Dendritic cell treated with granulocyte-macrophage colony-stimulating factor and Interleukin-4, amounts not matched to agents 40 ng/mL and 50 ng/mL, for 4 days (primary cell): ENCODE measurements at regions not wholly inside any gene's neighbourhood (a gene's known extent, or its start where the extent isn't known, plus 50 kb on each side); places are given as distances from the start of the nearest gene placed in this dataset.

Source experiments
- H3K27ac Mint-ChIP-seq: one replicate; pipeline ENCODE4 v1.8.0; 2022; ENCODE audit warnings: mild to moderate bottlenecking, mixed read lengths
- H3K27me3 Mint-ChIP-seq: one replicate; pipeline ENCODE4 v1.8.0; 2022; ENCODE audit warnings: mild to moderate bottlenecking, mixed read lengths
- H3K36me3 Mint-ChIP-seq: one replicate; pipeline ENCODE4 v1.8.0; 2022; ENCODE audit warnings: low read depth, mixed read lengths
- H3K4me1 Mint-ChIP-seq: one replicate; pipeline ENCODE4 v1.8.0; 2022; ENCODE audit warnings: low read depth, mixed read lengths
- H3K4me3 Mint-ChIP-seq: one replicate; pipeline ENCODE4 v1.8.0; 2022; ENCODE audit warnings: mild to moderate bottlenecking, moderate library complexity, mixed read lengths
- H3K9me3 Mint-ChIP-seq: one replicate; pipeline ENCODE4 v1.8.0; 2022; ENCODE audit warnings: mixed read lengths
- intact Hi-C: fragments of 100-400 bp; cut with micrococcal nuclease; formaldehyde crosslinking; loops from one replicate; pipeline ENCODE4 v1.15.0; 2022

DNA sequence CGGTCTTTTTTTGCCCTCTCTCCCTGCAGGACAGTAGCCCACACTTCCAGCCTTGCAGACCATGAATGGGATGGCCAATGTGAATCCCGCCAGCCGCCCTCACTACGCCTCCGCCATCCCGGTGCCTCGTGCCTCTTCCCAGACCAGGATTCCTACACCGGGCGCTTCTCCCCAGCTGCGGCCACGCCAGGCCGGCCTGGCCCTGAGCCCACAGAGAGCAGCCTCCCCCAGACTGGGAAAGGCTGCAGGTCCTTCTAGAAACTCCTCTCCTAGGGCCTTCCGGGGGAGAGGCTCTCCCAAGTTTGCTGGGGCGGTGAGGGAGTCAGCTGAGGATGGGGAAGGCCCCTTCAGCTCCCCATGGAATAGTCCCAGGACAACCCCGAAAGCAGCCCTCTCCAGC is 83.9 kb downstream of the NAV1 start:
- Mint-ChIP-seq H3K4me3 (no peak overlapping the region), H3K27me3 (no peaks in the 10 kb centered on the region), H3K27ac (no peak overlapping the region), H3K9me3 (no peaks in the 10 kb centered on the region), H3K36me3 (no peaks in the 10 kb centered on the region), H3K4me1 (peaks cover 5% of the 10 kb centered on the region)
- intact Hi-C loops = no loop called here

DNA sequence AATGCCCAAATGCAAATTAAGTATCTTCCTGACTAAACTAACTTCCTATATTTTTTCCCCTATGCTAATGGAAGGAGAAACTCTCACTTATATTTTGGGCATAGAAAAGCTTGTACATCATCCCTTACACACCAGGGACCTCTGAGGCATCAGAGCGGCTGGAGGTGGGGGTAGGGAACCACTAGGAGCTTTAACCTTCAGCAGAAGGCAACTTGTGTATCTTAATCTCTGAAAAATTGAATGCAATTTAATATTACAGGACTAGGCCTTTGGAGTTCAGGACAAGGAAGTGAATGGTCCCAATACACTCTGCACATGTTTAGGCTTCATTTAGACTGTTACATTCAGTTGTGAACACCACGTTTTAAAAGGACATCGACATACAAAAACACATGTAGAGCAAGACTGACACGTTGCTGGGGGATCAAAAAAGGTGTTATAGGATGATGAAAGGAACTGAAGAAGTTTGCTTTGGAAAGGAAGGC is 85.9 kb downstream of the NAV1 start:
- Mint-ChIP-seq H3K9me3 (no peaks in the 10 kb centered on the region), H3K36me3 (no peaks in the 10 kb centered on the region), H3K4me1 (peaks cover 5% of the 10 kb centered on the region), H3K27ac (no peak overlapping the region), H3K4me3 (no peak overlapping the region), H3K27me3 (no peaks in the 10 kb centered on the region)
- intact Hi-C loops = no loop called here

DNA sequence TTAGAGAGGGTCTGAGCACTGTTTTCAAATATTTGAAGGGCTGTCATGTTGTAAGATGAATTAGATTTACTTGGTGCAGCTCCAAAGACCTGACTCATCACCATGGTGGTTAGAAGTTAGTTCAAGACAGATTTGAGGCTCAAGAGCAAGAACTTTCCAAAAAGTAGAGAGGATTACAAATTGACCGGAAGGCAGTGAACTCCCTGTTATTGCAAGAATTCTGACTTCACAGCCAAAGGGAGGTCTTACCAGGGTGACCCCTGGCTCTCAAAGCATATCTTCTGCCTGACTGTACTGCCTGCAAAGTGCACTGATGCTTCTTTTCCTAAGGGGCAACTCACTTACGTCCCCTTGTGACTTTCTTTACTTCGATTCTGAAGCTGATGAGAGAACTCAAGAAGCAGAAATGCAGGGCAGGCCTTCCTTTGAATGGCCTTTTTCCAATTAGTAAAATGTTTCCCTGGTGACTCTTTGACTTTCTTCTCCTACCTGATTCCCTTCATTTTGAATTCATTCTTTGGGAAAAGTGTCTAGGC is 86.4 kb downstream of the NAV1 start:
- Mint-ChIP-seq H3K36me3 (no peaks in the 10 kb centered on the region), H3K27ac (no peak overlapping the region), H3K4me1 (peaks cover 5% of the 10 kb centered on the region), H3K27me3 (no peaks in the 10 kb centered on the region), H3K4me3 (no peak overlapping the region), H3K9me3 (no peaks in the 10 kb centered on the region)
- intact Hi-C loops = no loop called here

DNA sequence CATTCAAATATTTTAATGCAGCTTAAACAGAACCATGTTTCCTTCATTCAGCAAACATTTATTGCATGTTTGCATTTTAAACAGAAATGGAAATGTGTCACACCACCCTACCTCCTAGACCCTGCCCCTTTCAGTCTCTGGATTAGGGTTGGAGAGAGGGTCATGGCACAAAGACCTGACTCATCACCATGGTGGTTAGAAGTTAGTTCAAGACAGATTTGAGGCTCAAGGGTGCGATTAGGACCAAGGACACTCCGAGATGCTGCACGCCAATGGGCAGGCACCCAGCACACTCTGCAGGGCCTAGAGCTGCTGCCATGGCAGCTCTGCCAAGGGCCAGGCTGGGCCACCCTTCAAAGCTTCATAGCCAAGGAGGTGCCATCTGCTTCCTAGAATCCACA is 86.9 kb downstream of the NAV1 start:
- intact Hi-C loops = no loop called here

DNA sequence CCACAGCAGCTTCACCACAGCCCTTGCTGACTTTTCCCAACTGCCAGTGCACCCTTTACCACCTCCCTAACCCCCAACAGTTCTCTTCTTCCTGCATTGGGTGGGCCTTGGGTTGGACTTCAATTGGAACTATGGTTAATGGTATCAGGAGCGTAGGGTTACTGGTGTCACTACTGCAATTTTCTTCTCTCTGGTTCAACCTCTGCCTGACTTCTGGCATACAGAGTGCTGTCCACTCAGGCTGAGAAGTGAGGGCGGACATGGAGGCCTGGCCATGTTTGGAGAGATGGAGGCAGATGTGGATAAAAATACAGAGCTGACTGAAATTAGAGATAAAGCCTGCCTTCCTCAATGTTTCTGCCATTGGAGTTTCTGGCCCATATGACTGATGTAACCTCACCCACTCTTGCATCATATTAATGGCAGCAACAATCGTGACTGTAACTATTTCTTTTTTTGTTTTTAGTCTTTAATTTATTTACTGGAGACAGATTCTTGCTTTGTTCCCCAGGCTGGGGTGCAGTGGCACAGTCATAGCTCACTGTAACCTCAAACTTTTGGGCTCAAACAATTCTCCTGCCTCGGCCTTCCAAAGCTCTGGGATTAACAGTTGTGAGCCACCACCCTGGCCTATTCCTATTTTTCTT is 87.8 kb downstream of the NAV1 start:
- Mint-ChIP-seq H3K4me3 (no peak overlapping the region), H3K36me3 (no peaks in the 10 kb centered on the region), H3K27ac (no peak overlapping the region), H3K27me3 (no peaks in the 10 kb centered on the region), H3K4me1 (peaks cover 5% of the 10 kb centered on the region), H3K9me3 (no peaks in the 10 kb centered on the region)
- intact Hi-C loops = no loop called here

More for the DNA sequence above, 86.9 kb downstream of the NAV1 start:
- H3K36me3 Mint-ChIP-seq = no peaks in the 10 kb centered on the region
- H3K4me1 Mint-ChIP-seq = peaks cover 5% of the 10 kb centered on the region
- H3K27ac Mint-ChIP-seq = no peak overlapping the region
- H3K9me3 Mint-ChIP-seq = no peaks in the 10 kb centered on the region
- no peaks in the 10 kb centered on the region for H3K27me3 Mint-ChIP-seq
- H3K4me3 Mint-ChIP-seq = no peak overlapping the region

DNA sequence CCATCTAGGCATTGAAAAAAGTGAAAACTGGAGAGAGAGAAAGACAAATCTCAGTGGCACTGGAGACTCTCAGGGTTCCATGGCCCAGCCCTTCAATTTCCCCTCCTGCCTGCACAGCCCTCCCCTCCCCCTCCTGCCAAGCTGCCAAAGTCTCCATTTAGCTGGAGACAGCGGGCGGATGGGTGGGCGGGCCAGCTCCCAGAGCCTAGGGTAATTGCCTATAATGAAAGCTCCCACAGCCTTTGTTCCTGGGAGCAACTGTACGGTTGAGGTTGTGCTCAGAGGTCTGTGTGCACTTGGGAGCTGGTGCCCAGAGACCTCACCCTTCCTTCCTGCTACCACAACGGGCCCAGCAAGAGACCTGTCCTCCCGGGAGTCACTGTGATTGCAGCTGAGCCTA is 89.6 kb downstream of the NAV1 start:
- Mint-ChIP-seq H3K27ac (no peak overlapping the region), H3K4me1 (peaks cover 17% of the 10 kb centered on the region), H3K9me3 (no peaks in the 10 kb centered on the region), H3K36me3 (no peaks in the 10 kb centered on the region), H3K27me3 (no peaks in the 10 kb centered on the region), H3K4me3 (no peak overlapping the region)
- intact Hi-C loops = no loop called here

DNA sequence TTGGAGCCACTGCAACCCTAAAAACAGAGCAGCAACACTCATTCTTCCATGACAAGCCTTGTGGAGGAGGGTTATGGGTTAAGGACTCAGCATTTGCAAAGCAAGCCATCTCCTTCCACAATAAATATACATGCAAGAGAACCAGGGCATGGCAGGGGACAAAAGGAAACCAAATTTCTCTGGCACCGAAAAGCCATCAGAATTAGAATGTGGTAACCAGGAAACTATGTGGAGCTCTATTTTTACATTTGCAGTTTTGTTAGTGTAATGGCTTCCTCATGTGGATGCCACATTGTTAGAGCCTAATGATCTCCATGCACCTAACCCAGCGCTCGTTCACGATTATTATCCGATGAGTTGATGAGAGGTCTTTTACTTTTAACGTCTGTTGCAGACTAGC is 91.7 kb downstream of the NAV1 start:
- Mint-ChIP-seq H3K9me3 (no peaks in the 10 kb centered on the region), H3K4me1 (peaks cover 18% of the 10 kb centered on the region), H3K27ac (no peak overlapping the region), H3K27me3 (no peaks in the 10 kb centered on the region), H3K4me3 (no peak overlapping the region), H3K36me3 (no peaks in the 10 kb centered on the region)
- intact Hi-C loops = no loop called here

DNA sequence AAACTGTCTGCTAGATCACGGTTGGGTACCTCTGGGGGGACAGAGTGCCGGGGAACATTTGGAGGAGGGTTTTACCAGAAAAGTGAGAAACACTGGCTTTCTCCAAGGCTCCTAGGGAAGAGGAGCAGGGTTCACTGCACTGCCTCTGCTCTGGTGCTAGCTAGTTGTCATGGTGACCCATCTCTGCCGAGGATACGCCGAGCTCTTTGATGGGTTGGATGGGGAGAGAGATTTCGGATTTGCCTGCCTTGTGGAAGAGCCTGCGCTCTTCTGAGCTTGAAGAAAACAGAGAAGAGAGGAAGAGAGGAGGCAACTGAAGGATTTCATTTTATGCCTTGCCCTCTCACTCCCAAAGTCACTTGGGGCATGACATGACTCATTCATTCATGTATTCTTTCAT is 92.1 kb downstream of the NAV1 start:
- Mint-ChIP-seq H3K4me3 (no peak overlapping the region), H3K36me3 (no peaks in the 10 kb centered on the region), H3K27me3 (no peaks in the 10 kb centered on the region), H3K27ac (no peak overlapping the region), H3K4me1 (peaks cover 18% of the 10 kb centered on the region), H3K9me3 (no peaks in the 10 kb centered on the region)
- intact Hi-C loops = no loop called here

DNA sequence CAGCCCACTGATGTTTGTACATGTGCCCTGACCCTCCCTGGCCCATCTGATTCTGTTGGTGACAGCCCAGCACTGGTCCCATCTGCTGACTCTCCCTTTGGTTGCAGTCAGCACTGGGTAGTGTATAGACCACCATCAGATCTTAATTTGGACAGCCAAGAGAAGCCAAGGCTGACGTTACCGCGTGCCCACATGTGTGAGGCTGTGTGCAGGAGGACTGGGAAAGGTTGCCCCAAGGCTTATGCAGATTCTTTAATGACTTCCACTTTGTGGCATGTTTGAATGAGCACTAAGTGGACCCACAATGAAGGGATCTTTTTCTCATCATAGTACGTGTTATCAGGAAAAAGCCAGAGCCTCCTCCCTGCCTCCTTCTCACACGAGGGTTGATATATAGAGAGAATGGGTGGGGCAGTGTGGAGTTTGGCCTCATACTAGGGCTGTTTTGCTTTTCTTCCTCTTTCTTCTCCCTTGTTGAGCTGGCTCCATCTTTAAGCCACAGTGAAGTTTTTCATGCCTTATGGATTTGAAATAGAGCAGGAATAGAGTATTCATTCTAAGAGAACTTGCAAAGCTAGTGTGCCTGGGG is 93.5 kb downstream of the NAV1 start:
- Mint-ChIP-seq H3K27me3 (no peaks in the 10 kb centered on the region), H3K4me3 (no peak overlapping the region), H3K27ac (no peak overlapping the region), H3K36me3 (no peaks in the 10 kb centered on the region), H3K4me1 (peaks cover 13% of the 10 kb centered on the region), H3K9me3 (no peaks in the 10 kb centered on the region)
- intact Hi-C loops = no loop called here

DNA sequence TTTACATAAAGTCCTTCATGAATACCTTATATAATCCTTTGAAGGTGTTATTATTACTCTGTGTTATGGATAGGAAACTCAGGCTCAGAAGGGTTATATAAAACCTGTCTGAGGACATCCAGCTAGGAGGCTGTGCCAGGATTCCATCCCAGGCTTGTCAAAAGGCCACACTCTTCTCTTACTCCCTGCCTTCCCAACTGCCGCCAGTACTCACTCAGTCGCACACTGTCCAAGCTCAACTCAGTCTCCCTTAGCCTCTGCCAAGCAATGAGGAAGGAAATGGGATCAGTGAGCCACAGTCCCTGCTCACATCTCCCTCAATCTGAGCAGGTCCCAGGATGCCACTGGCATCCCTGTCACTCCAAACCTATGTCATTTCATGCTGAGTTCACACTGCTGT is 94.4 kb downstream of the NAV1 start:
- no peaks in the 10 kb centered on the region for H3K27me3 Mint-ChIP-seq
- H3K9me3 Mint-ChIP-seq = no peaks in the 10 kb centered on the region
- intact Hi-C loops = no loop called here
- no peaks in the 10 kb centered on the region for H3K36me3 Mint-ChIP-seq
- peaks cover 13% of the 10 kb centered on the region for H3K4me1 Mint-ChIP-seq
- no peak overlapping the region for H3K4me3 Mint-ChIP-seq
- H3K27ac Mint-ChIP-seq = no peak overlapping the region

DNA sequence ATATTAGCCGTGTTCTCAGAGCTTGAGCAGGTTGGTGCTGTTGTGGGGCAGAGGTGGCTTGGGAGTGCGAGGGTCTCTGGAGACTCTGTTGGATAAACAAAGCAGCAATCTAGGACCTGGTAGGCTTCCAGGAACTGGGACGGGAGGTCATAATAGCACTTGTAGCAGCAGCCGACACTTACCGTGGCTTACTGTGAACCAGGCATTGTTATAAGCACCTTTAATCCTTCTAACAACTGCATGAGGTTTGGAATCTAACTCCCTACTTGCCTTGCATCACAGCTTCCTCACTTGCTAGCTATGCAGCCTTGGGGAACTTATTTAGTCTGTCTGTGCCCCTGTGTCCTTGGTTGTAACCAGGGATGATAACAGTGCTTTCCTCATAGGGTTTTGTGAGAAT is 94.9 kb downstream of the NAV1 start:
- Mint-ChIP-seq H3K27ac (no peak overlapping the region), H3K4me3 (no peak overlapping the region), H3K27me3 (no peaks in the 10 kb centered on the region), H3K36me3 (no peaks in the 10 kb centered on the region), H3K4me1 (peaks cover 13% of the 10 kb centered on the region), H3K9me3 (no peaks in the 10 kb centered on the region)
- intact Hi-C loops = no loop called here

DNA sequence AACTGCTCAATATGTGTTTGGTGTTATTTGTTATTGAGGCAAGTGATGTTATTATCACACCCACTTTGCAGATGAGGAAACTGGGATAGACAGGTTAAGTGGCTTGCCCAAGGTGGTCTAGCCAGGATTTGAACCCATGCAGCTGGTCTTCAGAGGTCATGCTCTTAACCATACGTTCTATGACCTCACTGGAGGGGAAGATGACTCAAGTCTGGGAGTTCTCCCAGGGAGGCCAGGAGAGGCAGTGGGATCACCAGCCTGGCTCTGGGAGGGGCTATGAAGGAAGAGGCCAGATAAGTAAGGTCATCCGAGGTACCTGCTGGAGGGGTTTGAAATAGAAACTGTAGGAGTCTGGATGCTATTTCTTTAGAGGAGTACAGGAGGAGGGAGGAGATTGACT is 95.3 kb downstream of the NAV1 start:
- intact Hi-C loops = no loop called here
- Mint-ChIP-seq H3K4me1 (peaks cover 13% of the 10 kb centered on the region), H3K4me3 (no peak overlapping the region), H3K9me3 (no peaks in the 10 kb centered on the region), H3K36me3 (no peaks in the 10 kb centered on the region), H3K27ac (no peak overlapping the region), H3K27me3 (no peaks in the 10 kb centered on the region)

DNA sequence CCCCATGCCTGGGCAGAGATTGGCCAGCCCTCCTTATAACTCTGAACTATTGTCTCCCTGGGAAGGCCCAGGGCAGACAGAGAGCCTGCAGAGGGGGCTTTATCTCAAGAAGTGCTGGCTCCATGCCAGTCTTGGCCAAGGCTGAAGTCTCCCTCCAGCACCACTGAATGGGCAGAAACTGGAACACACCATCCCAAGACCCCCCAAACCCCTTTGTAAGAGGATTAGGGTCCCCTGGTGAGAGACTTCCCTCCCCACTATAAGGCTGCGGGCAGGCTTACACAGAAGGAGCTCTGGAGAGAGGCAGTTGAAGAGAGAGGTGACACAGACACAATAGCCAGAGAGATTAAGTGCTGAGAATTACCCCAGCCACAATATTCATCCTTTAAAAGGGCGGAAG is 97.2 kb downstream of the NAV1 start:
- Mint-ChIP-seq H3K9me3 (no peaks in the 10 kb centered on the region), H3K36me3 (no peaks in the 10 kb centered on the region), H3K27ac (no peak overlapping the region), H3K4me3 (no peak overlapping the region), H3K4me1 (peaks cover 13% of the 10 kb centered on the region), H3K27me3 (no peaks in the 10 kb centered on the region)
- intact Hi-C loops = no loop called here

DNA sequence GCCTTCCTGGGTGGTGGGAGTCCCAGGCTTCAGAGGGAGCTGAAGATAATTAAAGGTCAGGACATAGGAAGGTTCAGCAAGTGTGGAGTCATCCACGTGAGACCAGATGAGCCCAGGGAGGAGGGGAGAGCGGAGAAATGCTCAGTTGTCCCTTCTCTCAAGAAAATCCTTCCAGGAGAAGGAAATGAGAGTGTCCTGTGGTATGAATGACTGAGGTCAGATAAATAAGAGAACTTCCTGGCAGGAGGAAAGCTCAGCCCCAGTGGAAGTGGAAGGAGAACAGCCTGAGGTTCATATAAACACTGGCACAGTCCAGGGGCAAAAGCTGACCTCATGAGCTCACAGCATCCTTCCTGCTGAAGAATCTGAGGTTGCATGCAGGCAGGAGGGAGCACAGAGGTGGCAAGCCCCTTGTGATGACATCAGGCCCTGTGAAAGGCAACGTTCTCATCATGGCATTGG is 97.6 kb downstream of the NAV1 start:
- Mint-ChIP-seq H3K4me3 (no peak overlapping the region), H3K36me3 (no peaks in the 10 kb centered on the region), H3K9me3 (no peaks in the 10 kb centered on the region), H3K27me3 (no peaks in the 10 kb centered on the region), H3K27ac (no peak overlapping the region), H3K4me1 (peaks cover 13% of the 10 kb centered on the region)
- intact Hi-C loops = no loop called here
